Osteoblast (primary cell): ENCODE measurements at regions not wholly inside any gene's neighbourhood (a gene's known extent, or its start where the extent isn't known, plus 50 kb on each side); places are given as distances from the start of the nearest gene placed in this dataset.
"Not testable (repeated sequence)": the region's sequence is repeated elsewhere in the genome, so short reads cannot be mapped to it uniquely, and the experiment has no call there.

Experiments used
- DNase-seq: peaks from one replicate; pipeline ENCODE4 v3.0.0; 2011; ENCODE audit warnings: low spot score, mixed read lengths; ENCODE audit not compliant: insufficient read length; ENCODE audit errors: missing footprints
- H2AFZ ChIP-seq: 2 replicates; pipeline ENCODE4 v1.6.0; 2011; ENCODE audit warnings: mild to moderate bottlenecking, low read length
- H3K27ac ChIP-seq: 2 replicates; pipeline ENCODE4 v1.5.1; 2011; ENCODE audit warnings: mild to moderate bottlenecking, low read depth, low read length, moderate library complexity
- H3K27me3 ChIP-seq: 2 replicates; pipeline ENCODE4 v1.6.0; 2012; ENCODE audit warnings: mild to moderate bottlenecking, control low read depth, inconsistent platforms, low read length, moderate library complexity; ENCODE audit not compliant: insufficient read depth
- H3K36me3 ChIP-seq: 2 replicates; pipeline ENCODE4 v1.5.1; 2011; ENCODE audit warnings: mild to moderate bottlenecking, low read length, control low read depth, moderate library complexity; ENCODE audit not compliant: insufficient read depth
- H3K4me1 ChIP-seq: 2 replicates; pipeline ENCODE4 v1.5.1; 2011; ENCODE audit warnings: mild to moderate bottlenecking, low read length, control low read depth, moderate library complexity; ENCODE audit not compliant: insufficient read depth
- H3K4me2 ChIP-seq: 2 replicates; pipeline ENCODE4 v1.6.0; 2011; ENCODE audit warnings: mild to moderate bottlenecking, low read length; ENCODE audit not compliant: insufficient read depth
- H3K4me3 ChIP-seq: fragments of 200-600 bp; sonication (generic); 3 replicates; pipeline ENCODE4 v1.5.1; 2012; ENCODE audit warnings: mild to moderate bottlenecking, low read length, inconsistent platforms; ENCODE audit not compliant: insufficient read depth
- H3K79me2 ChIP-seq: 2 replicates; pipeline ENCODE4 v1.6.0; 2012; ENCODE audit warnings: mild to moderate bottlenecking, low read length, control low read depth, inconsistent platforms; ENCODE audit not compliant: insufficient read depth
- H3K9me3 ChIP-seq: 2 replicates; pipeline ENCODE4 v1.5.1; 2011; ENCODE audit warnings: low read depth, low read length, control low read depth
- H4K20me1 ChIP-seq: 2 replicates; pipeline ENCODE4 v1.6.0; 2012; ENCODE audit warnings: mild to moderate bottlenecking, low read length, control low read depth; ENCODE audit not compliant: insufficient read depth
- TF ChIP-seq, protein P1 (sequence below): IDR thresholded peaks from 2 replicates; pipeline ENCODE4 v1.5.1; 2011; ENCODE audit warnings: mild to moderate bottlenecking, low read depth, low read length, moderate library complexity; ENCODE audit errors: extremely low read depth

DNA sequence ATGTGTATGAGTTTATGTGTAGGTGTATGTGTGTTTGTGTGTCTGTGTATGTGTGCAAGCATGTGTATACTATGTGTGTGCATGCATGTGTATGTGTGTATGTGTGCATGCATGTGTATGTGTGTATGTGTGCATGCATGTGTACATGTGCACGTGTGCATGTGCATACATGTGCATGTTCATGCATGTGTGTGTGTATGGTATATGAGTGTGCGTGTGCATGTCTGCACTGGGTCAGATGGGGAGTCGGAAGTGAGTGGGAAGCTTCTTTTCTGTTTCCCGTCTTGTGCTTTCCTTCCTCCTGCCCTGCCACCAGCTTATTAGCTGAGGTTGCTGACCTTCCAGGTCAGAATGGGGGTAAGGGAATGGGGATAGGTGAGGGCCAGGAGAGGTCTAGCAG, 174.7 kb downstream of the MAP2K4 start:
- Histone ChIP-seq H3K27me3 (no peaks in the 10 kb centered on the region), H3K9me3 (no peaks in the 10 kb centered on the region), H3K4me3 (no peak overlapping the region), H2AFZ (no peak overlapping the region), H3K4me2 (no peak overlapping the region), H3K36me3 (no peaks in the 10 kb centered on the region), H3K4me1 (no peaks in the 10 kb centered on the region), H3K27ac (no peak overlapping the region), H3K79me2 (no peaks in the 10 kb centered on the region), H4K20me1 (no peaks in the 10 kb centered on the region)
- no peak for DNase-seq
- TF ChIP-seq, protein P1, sequence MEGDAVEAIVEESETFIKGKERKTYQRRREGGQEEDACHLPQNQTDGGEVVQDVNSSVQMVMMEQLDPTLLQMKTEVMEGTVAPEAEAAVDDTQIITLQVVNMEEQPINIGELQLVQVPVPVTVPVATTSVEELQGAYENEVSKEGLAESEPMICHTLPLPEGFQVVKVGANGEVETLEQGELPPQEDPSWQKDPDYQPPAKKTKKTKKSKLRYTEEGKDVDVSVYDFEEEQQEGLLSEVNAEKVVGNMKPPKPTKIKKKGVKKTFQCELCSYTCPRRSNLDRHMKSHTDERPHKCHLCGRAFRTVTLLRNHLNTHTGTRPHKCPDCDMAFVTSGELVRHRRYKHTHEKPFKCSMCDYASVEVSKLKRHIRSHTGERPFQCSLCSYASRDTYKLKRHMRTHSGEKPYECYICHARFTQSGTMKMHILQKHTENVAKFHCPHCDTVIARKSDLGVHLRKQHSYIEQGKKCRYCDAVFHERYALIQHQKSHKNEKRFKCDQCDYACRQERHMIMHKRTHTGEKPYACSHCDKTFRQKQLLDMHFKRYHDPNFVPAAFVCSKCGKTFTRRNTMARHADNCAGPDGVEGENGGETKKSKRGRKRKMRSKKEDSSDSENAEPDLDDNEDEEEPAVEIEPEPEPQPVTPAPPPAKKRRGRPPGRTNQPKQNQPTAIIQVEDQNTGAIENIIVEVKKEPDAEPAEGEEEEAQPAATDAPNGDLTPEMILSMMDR = no peak

DNA sequence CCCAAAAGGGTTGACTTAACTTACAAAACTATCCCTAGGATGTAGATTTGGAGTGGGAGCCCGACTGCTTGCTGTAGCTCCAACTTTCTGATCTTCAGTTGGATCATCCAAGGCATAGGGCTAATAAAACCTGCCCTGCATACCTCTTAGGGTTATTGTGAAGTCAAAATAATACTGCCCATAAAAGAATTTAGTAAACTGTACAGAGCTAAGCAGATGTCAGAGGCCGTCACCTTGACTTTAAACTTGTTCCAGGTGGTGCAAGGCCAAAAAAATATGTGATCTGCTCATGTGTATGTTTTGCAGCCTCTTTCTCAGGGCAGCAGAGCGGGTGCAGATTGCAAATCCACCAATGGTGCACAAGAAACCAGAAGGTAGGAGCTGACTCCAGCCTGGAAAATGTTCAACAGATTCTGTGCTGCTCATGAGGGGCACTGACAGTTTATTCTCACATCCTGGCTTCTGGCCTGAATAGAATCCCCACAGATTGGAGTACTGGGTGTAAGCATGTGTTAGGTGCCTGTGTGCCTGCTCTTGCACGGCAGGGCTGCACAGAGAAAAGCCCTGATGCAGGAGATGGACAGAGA, 180.7 kb downstream of the MAP2K4 start:
- H3K4me2 ChIP-seq = no peak overlapping the region
- no peak overlapping the region for H3K4me3 ChIP-seq
- H3K27ac ChIP-seq = no peak overlapping the region
- H3K27me3 ChIP-seq = no peaks in the 10 kb centered on the region
- no peaks in the 10 kb centered on the region for H3K4me1 ChIP-seq
- TF ChIP-seq, protein P1 = no peak
- DNase-seq = no peak
- H2AFZ ChIP-seq = no peak overlapping the region
- no peaks in the 10 kb centered on the region for H3K9me3 ChIP-seq
- H4K20me1 ChIP-seq = no peaks in the 10 kb centered on the region
- no peaks in the 10 kb centered on the region for H3K79me2 ChIP-seq
- no peaks in the 10 kb centered on the region for H3K36me3 ChIP-seq

DNA sequence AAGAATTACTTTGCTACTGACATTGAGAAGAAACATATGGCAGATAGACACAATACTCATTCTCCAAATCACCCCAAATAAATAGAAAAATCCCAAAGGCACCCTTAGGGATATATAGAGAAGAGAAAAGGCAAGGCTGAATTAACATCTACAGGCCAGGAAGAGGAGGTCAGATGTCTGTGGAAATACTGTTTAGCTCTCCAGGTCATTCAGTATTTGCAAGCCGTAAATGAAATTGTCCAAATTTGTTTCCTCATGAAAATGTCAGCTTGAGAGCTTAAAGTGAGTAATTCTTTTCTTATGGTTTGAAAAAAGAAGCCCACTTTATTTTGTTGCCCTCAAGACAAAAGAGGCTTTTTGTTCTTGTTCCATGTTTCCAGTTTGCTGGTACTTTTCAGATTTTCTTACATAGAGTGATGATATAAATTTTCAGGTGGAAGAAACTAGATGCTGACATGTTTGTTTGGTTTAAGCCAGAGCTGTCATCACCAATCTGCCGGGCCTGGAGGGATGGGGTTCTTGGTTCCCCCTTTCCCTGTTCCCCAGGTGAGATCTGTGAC, 189.0 kb downstream of the MAP2K4 start:
- H3K4me3 ChIP-seq = no peak overlapping the region
- no peak for DNase-seq
- no peaks in the 10 kb centered on the region for H3K4me1 ChIP-seq
- H3K79me2 ChIP-seq = no peaks in the 10 kb centered on the region
- H3K4me2 ChIP-seq = no peak overlapping the region
- no peaks in the 10 kb centered on the region for H3K27me3 ChIP-seq
- H2AFZ ChIP-seq = no peak overlapping the region
- H3K27ac ChIP-seq = no peak overlapping the region
- TF ChIP-seq, protein P1 = no peak
- H3K9me3 ChIP-seq = no peaks in the 10 kb centered on the region
- H3K36me3 ChIP-seq = no peaks in the 10 kb centered on the region
- no peaks in the 10 kb centered on the region for H4K20me1 ChIP-seq

DNA sequence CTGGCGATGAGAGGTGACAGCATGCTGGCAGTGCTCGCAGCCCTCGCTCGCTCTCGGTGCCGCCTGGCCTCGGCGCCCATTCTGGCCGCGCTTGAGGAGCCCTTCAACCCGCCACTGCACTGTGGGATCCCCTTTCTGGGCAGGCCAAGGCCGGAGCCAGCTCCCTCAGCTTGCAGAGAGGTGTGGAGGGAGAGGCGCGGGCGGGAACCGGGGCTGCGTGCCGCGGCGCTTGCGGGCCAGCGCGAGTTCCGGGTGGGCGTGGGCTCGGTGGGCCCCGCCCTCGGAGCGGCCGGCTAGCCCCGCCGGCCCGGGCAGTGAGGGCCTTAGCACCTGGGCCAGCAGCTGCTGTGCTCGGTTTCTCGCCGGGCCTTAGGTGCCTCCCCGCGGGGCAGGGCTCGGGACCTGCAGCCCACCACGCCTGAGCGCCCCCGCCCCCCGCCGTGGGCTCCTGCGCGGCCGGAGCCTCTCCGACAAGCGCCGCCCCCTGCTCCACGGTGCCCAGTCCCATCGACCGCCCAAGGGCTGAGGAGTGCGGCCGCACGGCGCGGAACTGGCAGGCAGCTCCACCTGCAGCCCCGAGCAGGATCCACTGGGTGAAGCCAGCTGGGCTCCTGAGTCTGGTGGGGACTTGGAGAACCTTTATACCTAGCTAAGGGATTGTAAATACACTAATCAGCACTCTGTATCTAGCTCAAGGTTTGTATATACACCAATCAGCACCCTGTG, 200.2 kb downstream of the MAP2K4 start:
- H2AFZ ChIP-seq, H3K79me2 ChIP-seq, DNase-seq, H3K9me3 ChIP-seq, H3K36me3 ChIP-seq, H3K4me2 ChIP-seq, H3K4me1 ChIP-seq, H3K27ac ChIP-seq, H3K4me3 ChIP-seq, H4K20me1 ChIP-seq, H3K27me3 ChIP-seq: not testable (repeated sequence)
